ENCODE measurements at regions not wholly inside any gene's neighbourhood (a gene's known extent, or its start where the extent isn't known, plus 50 kb on each side); places are given as distances from the start of the nearest gene placed in this dataset.

DNA sequence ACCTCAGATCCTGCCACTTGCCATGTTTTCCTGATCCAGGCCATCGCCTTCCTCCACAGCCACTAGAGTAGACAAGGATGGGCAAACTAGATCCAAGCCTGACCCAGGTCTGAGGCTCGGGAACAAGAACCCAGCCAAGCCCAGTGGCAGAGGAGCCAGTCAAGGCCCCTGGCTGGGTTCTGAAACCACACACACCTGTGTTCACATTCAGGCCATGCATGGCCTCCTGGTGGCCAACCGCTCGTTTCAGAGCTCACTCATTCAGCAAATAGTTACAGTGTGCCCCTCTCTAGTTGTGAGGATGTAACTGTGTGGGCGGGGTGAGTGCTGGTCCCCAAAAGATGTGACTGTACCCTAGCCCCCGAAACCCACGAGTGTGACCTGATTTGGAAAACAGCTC lies 337.6 kb downstream of the CTTN start:
- Mint-ChIP-seq H3K9me3 (no peaks in the 10 kb centered on the region), H3K4me3 (no peak overlapping the region), H3K4me1 (no peaks in the 10 kb centered on the region), H3K36me3 (no peaks in the 10 kb centered on the region), H3K27ac (no peak overlapping the region), H3K27me3 (no peaks in the 10 kb centered on the region)
- POLR2A ChIA-PET = no interaction called here
- DNase-seq (no peak), ATAC-seq (ENCODE audit: low read depth) (no peak)

DNA sequence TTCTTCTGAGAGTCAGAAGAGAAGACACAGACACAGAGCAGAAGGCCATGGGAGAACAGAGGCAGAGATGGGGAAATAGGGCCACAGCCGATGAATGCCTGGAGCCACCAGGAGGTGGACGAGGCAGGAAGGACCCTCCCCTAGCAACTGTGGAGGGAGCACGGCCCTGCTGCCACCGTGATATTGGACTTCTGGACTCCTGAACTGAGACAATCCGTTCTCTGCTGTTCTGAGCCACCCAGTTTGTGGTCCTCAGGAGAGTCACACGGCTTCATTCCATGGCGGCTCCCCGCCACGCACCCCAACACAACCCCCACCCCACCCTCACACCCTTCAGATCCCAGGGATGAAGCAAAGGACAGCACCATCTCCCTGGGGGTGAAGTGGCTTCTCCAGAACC lies 338.1 kb downstream of the CTTN start:
- no peak overlapping the region for H3K27ac Mint-ChIP-seq
- DNase-seq (no peak), ATAC-seq (ENCODE audit: low read depth) (no peak)
- H3K36me3 Mint-ChIP-seq = no peaks in the 10 kb centered on the region
- no peaks in the 10 kb centered on the region for H3K9me3 Mint-ChIP-seq
- POLR2A ChIA-PET = no interaction called here
- H3K4me1 Mint-ChIP-seq = no peaks in the 10 kb centered on the region
- H3K27me3 Mint-ChIP-seq = no peaks in the 10 kb centered on the region
- H3K4me3 Mint-ChIP-seq = no peak overlapping the region

DNA sequence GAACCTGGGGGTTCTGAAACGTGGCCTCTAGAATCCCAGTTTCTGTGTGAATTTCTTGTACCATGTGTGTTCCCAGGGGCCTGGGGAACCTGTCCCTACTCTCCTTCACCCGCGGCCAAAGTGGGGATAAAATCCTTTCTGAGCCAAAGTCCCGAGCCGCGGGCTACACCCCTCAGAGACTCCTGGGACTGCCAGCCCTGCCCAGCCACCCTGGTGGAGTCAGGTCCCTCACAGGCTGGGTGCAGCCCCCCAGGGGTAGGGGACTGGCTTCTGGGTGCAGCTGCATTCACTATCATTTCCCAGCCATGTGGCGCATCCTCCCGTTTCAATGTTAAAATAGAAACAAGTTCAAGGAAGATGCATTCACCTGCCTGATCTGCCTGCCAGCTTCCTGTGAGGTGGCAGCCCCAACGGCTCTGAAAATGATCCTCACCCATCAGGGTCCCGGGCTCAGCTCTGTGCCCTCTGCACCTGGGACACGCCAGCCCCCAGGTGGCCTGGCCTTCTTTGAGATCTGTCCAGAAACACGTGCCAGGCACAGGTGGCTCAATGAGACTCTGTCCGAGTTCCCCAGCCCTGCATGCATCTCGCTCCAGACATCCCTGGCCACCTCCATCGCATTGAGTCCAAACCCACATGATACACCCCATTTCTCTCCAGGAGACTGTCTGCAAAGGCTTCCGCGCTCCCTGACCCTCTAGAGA lies 338.8 kb downstream of the CTTN start:
- DNase-seq (no peak), ATAC-seq (ENCODE audit: low read depth) (no peak)
- Mint-ChIP-seq H3K27me3 (no peaks in the 10 kb centered on the region), H3K4me3 (no peak overlapping the region), H3K27ac (no peak overlapping the region), H3K9me3 (no peaks in the 10 kb centered on the region), H3K4me1 (no peaks in the 10 kb centered on the region), H3K36me3 (no peaks in the 10 kb centered on the region)
- POLR2A ChIA-PET = no interaction called here

DNA sequence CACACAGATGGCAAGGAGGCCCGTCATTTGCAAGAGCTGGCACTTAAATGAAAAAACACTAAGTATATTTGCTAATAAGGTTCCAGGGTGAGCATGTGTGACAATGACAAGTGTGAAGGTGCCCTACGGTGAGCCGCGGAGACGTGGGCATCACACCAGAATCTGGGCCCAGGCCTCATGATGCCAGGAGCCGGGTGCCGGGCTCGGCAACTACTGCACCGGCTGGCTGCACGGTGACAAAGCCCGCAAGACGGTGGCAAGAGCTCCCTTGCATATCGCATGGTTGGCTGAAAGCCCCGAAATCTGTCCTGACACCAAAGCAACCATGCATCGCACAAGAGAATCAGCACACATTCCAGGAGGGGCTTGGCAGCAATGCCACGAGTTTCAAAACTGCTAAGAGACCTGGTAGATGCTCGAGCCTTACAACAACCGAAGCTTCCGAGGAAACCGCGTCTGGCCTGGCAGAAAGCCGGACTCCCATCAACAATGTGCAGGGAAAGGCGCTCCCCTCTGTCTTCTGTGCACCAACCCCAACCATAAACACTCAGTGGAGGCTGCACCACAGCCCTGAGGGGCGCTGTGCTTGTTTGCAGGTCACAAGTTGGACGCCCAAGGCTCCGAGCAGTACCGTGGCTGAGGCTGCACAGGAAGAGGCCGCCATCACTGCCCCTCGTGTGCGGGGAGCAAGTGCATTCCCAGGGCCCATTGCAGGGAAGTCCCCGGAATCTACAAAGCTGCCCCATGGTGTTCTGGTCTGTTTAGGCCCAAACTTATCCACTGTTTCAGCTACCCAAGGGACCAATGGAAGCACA lies 339.7 kb downstream of the CTTN start:
- POLR2A ChIA-PET = no interaction called here
- Mint-ChIP-seq H3K4me3 (no peak overlapping the region), H3K36me3 (no peaks in the 10 kb centered on the region), H3K9me3 (no peaks in the 10 kb centered on the region), H3K27ac (no peak overlapping the region), H3K27me3 (peaks cover 2% of the 10 kb centered on the region), H3K4me1 (no peaks in the 10 kb centered on the region)
- DNase-seq (no peak), ATAC-seq (ENCODE audit: low read depth) (no peak)

DNA sequence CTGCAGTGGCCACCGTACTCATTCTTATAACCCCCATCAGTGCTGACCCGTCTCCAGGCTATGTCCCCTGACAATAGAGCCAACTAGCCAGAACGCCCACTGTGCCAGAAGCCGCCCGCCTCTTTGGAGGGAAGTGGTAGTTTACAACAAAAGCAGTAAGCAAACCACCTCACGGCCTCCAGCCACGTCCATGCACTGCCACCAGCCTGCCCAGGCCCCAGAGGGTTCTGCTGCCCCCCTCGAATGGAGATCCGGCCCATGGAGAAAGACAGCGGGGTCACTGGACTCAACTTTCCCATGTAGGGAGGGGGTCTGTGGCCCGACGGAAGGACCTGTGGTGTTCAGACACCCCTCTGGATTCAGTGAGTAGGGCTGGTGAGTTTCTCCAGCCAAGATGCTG lies 340.3 kb downstream of the CTTN start:
- POLR2A ChIA-PET = no interaction called here
- Mint-ChIP-seq H3K36me3 (no peaks in the 10 kb centered on the region), H3K4me1 (no peaks in the 10 kb centered on the region), H3K4me3 (no peak overlapping the region), H3K27me3 (peaks cover 2% of the 10 kb centered on the region), H3K27ac (no peak overlapping the region), H3K9me3 (no peaks in the 10 kb centered on the region)
- DNase-seq (no peak), ATAC-seq (ENCODE audit: low read depth) (no peak)

DNA sequence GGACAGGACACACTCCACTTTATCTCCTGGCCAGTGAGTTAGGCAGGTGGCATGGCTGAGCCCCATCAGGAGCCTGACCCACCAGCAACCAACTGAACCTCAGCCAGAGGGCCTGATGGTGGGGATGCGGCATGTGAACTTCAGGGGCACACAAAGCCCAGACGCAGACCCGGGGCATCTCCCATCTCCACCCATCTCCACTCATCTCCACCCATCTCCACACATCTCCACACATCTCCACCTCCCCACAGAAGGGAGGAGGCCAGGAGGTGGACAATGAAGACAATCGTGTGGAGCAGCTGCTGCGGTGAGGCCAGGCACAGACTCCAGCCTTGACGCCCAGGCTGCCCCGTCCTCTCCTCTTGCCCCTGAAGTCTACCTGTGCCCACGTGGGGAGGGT lies 340.8 kb downstream of the CTTN start:
- H3K4me3 Mint-ChIP-seq = no peak overlapping the region
- POLR2A ChIA-PET = no interaction called here
- peaks cover 2% of the 10 kb centered on the region for H3K27me3 Mint-ChIP-seq
- H3K4me1 Mint-ChIP-seq = no peaks in the 10 kb centered on the region
- no peak for ATAC-seq (ENCODE audit: low read depth)
- no peaks in the 10 kb centered on the region for H3K9me3 Mint-ChIP-seq
- DNase-seq = no peak
- no peak overlapping the region for H3K27ac Mint-ChIP-seq
- no peaks in the 10 kb centered on the region for H3K36me3 Mint-ChIP-seq

DNA sequence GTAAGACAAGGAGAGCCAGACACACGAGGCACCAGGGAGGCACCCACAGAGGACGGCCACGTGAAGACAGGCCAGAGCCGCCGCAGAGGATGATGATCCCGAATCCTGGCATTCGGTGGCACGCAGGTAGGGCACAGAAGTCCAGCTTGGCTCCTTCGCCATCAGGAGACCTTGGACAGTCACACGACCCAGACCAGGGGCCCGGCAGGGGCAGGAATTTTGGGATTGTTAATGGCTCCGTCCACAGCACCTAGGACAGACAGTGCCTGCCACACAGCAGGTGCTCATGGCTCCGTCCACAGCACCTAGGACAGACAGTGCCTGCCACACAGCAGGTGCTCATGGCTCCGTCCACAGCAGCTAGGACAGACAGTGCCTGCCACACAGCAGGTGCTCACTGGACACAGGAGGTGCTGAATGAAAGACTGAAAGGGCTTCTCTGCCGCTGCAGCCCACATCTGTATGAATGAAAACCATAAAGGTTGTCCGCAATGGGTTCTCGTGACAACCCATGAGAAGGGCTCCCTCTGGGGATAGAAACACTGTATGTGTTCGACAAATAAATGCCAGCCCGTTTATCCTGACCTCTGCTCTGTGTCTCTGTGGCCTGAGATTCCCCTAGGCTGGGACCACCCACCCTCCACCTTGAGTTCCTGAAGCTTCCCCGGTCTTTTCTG lies 341.6 kb downstream of the CTTN start:
- no peak overlapping the region for H3K27ac Mint-ChIP-seq
- no peaks in the 10 kb centered on the region for H3K36me3 Mint-ChIP-seq
- DNase-seq (no peak), ATAC-seq (ENCODE audit: low read depth) (no peak)
- H3K9me3 Mint-ChIP-seq = no peaks in the 10 kb centered on the region
- H3K4me1 Mint-ChIP-seq = no peaks in the 10 kb centered on the region
- H3K4me3 Mint-ChIP-seq = no peak overlapping the region
- POLR2A ChIA-PET = no interaction called here
- H3K27me3 Mint-ChIP-seq = peaks cover 2% of the 10 kb centered on the region

DNA sequence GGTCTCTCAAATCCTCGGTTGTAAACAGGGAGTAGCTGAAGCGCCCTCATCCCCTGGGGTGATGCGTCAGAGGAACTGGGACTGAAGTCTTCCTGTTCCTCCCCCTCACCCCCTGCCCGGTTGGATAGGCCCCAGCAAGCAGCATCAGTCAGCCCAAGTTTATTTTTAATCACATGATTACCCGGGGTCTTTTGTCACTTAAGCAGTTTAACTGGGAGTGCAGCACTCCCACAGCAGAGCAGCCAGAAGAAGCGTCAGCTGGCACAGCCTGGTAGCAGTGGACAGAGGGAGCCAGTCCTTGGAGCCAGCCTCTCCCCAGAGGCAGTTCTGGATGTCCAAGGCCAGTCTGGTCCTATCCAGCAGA lies 342.1 kb downstream of the CTTN start:
- POLR2A ChIA-PET = no interaction called here
- ATAC-seq (ENCODE audit: low read depth) = no peak
- no peak overlapping the region for H3K4me3 Mint-ChIP-seq

DNA sequence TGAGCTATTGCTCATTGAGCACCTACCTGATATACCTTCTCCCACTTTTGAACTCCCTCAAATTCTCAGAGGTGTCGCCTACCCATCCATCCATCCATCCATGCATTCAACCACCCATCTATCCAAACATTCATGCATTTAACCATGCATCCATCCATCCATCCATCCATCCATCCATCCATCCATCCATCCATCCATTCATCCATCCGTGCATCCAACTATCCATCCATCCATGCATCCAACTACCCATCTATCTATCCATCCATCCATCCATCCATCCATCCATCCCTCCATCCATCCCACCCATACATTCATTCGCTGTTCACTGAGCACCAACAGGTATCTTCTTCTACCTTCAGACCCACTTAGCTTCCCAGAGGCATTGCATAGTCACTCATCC lies 342.8 kb downstream of the CTTN start:
- POLR2A ChIA-PET = no interaction called here
- H3K4me1 Mint-ChIP-seq = no peaks in the 10 kb centered on the region
- no peak for ATAC-seq (ENCODE audit: low read depth)
- H3K9me3 Mint-ChIP-seq = no peaks in the 10 kb centered on the region
- no peak overlapping the region for H3K4me3 Mint-ChIP-seq
- no peak for DNase-seq
- H3K27ac Mint-ChIP-seq = no peak overlapping the region
- peaks cover 2% of the 10 kb centered on the region for H3K27me3 Mint-ChIP-seq
- H3K36me3 Mint-ChIP-seq = no peaks in the 10 kb centered on the region

More for the DNA sequence above, 342.1 kb downstream of the CTTN start:
- Mint-ChIP-seq H3K27me3 (peaks cover 2% of the 10 kb centered on the region), H3K27ac (no peak overlapping the region), H3K4me1 (no peaks in the 10 kb centered on the region), H3K36me3 (no peaks in the 10 kb centered on the region), H3K9me3 (no peaks in the 10 kb centered on the region)
- no peak for DNase-seq

DNA sequence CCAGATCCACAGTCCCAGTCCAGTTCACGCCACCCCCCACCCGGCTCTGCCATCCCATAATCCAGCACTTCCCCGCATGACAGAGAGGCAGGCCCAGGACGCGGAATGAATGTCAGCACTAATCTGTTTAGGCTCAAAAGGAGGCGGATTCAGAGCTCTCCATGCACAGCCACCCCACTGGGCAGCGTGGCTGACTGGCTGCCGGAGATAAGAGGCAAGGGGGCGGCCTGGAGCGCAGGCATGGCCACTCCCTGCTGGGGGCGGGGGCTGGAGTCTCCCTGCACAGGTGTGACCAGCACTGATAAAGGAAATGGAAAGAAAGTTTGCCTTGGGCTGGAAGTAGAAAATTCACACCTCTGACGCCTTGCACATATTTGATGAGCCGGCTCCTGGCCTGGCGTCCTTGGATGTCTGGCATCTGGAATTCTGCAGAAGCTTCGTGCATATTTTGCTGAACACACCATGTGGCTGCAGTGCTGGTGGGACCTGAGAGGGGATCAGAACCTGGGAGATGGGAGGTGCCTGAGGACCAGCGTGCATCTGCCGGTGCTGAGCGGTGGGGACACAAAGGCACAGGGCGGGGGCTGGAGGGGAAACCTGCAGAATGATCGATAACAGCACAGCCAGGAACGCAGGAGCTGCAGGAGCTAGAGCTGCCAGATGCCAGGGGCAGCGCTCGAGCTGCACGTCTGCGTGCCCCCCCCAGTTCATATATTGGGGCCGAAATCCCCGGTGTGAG lies 344.4 kb downstream of the CTTN start:
- no peaks in the 10 kb centered on the region for H3K4me1 Mint-ChIP-seq
- H3K4me3 Mint-ChIP-seq = no peak overlapping the region
- DNase-seq (no peak), ATAC-seq (ENCODE audit: low read depth) (no peak)
- H3K27ac Mint-ChIP-seq = no peak overlapping the region
- peaks cover 2% of the 10 kb centered on the region for H3K27me3 Mint-ChIP-seq
- no peaks in the 10 kb centered on the region for H3K36me3 Mint-ChIP-seq
- H3K9me3 Mint-ChIP-seq = peaks cover under 1% of the 10 kb centered on the region
- POLR2A ChIA-PET = no interaction called here

DNA sequence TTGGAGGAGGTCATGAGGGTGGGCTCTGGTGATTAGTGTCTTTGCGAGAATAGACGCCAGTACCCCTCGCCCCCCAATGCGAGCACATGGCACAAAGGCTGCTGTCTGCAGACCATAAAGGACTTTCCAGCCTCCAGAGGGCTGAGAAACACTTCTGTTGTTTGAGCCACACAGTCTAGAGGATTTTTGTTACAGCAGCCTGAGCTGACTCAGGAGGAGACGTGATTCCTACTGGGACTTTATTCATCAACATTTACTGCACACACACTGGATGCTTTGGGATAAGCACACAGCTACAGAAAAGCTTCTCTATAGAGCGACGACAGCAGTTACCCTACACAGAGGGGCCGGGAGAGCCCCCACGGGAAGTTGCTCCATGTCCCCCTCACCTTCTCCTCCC lies 345.0 kb downstream of the CTTN start:
- Mint-ChIP-seq H3K27ac (no peak overlapping the region), H3K36me3 (no peaks in the 10 kb centered on the region), H3K4me3 (no peak overlapping the region), H3K9me3 (peaks cover 2% of the 10 kb centered on the region), H3K27me3 (peaks cover 2% of the 10 kb centered on the region), H3K4me1 (no peaks in the 10 kb centered on the region)
- POLR2A ChIA-PET = no interaction called here
- DNase-seq (no peak), ATAC-seq (ENCODE audit: low read depth) (no peak)

DNA sequence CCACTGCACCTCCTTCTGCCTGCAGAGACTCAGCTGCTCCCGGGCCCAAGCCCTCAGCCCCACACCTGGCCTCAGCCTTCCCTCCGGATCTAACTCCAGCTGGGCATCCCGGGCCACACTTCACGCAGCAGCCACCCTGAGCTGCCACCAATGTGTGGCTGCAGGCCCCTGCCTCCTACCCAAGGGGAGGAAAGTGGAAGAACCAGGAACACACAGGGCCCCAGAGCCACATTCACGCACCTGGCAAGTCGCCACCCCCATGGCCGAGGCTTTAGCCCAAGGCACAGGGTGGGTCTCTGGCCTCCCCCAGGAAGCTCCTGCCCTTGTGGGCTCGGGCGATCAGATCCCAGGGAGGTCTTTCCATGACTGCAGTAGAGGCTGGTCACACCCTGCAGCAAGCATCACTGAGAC lies 345.6 kb downstream of the CTTN start:
- ATAC-seq (ENCODE audit: low read depth) = no peak
- POLR2A ChIA-PET = no interaction called here
- Mint-ChIP-seq H3K27ac (no peak overlapping the region), H3K36me3 (no peaks in the 10 kb centered on the region), H3K4me3 (no peak overlapping the region), H3K9me3 (peaks cover 4% of the 10 kb centered on the region), H3K4me1 (no peaks in the 10 kb centered on the region), H3K27me3 (peaks cover 2% of the 10 kb centered on the region)
- no peak for DNase-seq

DNA sequence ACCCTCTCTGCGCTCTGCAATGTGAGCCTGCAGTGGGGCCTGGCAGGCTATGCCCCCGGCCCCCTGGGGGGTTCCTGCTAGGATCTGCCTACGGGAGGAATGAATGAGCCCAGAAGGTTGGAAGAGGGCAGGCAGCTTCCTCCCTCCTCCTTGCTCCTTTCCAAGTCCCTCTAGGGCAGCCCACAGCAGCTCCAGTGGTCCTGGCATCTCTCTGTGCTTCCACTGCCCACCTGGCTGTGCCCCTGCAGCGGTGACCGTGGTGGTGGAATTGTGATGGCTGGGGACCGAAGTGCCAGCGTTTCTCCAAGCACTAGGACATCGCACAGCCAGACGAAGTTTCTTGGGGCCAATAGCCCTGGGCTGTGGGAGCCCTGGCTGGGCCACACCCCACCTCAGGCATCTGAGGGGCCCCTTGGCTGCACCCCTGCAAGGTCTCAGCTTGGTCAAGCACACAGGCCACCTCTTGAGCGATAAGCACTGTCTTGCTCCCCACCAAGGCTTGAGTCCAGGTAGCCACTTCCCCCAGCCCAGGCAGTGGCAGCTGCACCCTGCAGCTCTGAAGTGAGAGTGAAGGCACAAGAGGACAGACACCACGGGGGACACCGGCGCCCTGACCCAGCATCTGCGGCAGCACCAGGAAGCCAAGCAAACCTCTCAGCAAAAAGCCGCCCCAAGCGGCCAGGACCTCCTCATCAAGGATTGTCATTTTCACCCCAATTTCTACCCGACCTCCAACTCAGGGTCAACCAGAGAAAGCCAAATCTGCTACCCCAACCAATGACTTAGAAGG lies 346.3 kb downstream of the CTTN start:
- Mint-ChIP-seq H3K9me3 (peaks cover 8% of the 10 kb centered on the region), H3K27ac (no peak overlapping the region), H3K4me1 (no peaks in the 10 kb centered on the region), H3K4me3 (no peak overlapping the region), H3K36me3 (no peaks in the 10 kb centered on the region), H3K27me3 (peaks cover 2% of the 10 kb centered on the region)
- POLR2A ChIA-PET = no interaction called here
- no peak for DNase-seq
- ATAC-seq (ENCODE audit: low read depth) = no peak

Measured in activated naive CD8-positive, alpha-beta T cell treated with anti-CD3 and anti-CD28 coated beads, Interleukin-2, amount 10 ng/mL, durations not matched to agents 7 days and 5 days (primary cell).